ENCODE measurements at regions not wholly inside any gene's neighbourhood (a gene's known extent, or its start where the extent isn't known, plus 50 kb on each side); places are given as distances from the start of the nearest gene placed in this dataset.
A peak's percentile ranks its signal among the peaks of the same experiment; 100 is the strongest.

DNA sequence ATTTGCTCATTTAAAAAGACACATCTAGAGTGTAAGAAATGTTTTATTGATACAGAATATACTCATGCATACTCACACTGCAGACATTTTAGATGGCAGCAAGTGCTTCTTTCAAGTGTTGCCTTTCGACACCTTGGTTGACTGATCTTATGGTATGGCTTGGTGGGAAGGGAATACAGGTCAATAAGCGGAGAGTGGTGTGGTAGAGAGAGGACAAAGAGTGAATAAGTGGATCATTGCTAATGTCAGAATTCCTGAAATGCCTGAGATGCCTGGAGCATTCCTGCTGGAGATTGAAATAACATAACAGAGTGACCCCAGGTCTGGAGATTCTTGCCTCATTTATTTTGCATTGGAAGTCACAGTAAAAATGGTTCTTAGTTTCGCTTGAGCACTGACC, 76.7 kb downstream of the RND3 start:
- no peak for DNase-seq
- peak; percentile 10; the same call in 1 of the 2 replicates for TF ChIP-seq TCF12 (IDR thresholded peaks at IDR 0.05)
- TF ChIP-seq TEAD4 (IDR thresholded peaks at IDR 0.05; ENCODE audit: borderline replicate concordance, insufficient read depth) = peak; percentile 82
- TF ChIP-seq FOSL2 (IDR thresholded peaks at IDR 0.05; ENCODE audit: borderline replicate concordance, low read depth) = no peak
- H3K36me3 ChIP-seq (replicated peaks in 1 of 2; ENCODE audit: control insufficient read depth in 1 of 2, insufficient read depth in 2 of 2, low read length in 1 of 2) = no peaks in the 10 kb centered on the region
- H3K9me2 ChIP-seq = no peaks in the 10 kb centered on the region
- no peak overlapping the region for H2AFZ ChIP-seq (ENCODE audit: low read depth)
- H3K4me1 ChIP-seq (ENCODE audit: control insufficient read depth in 1 of 2, insufficient read depth in 2 of 2, low read depth in 1 of 2, low read length in 1 of 2) = no peaks in the 10 kb centered on the region
- H3K27ac ChIP-seq (ENCODE audit: low read depth in 2 of 2, low read length in 1 of 2) = no peak overlapping the region
- no peaks in the 10 kb centered on the region for H3K27me3 ChIP-seq (ENCODE audit: insufficient read depth)
- H3K9me3 ChIP-seq = no peaks in the 10 kb centered on the region
- CTCF ChIA-PET = no interaction called here
- no peak overlapping the region for H3K4me3 ChIP-seq (ENCODE audit: low read depth in 2 of 2, low read length in 1 of 2)
- H4K20me1 ChIP-seq (ENCODE audit: insufficient read depth) = no peaks in the 10 kb centered on the region
- no peaks in the 10 kb centered on the region for H3K79me2 ChIP-seq (ENCODE audit: insufficient read depth)
- no peak overlapping the region for H3K4me2 ChIP-seq
- no peaks in the 10 kb centered on the region for H3F3A ChIP-seq (replicated peaks; ENCODE audit: insufficient read depth)
- POLR2A ChIA-PET = no interaction called here
- 89% methylated on average over 3 of the region's 3 CpGs for WGBS (ENCODE audit: low lambda C conversion rate)
- H3K9ac ChIP-seq = no peak overlapping the region

- H3F3A ChIP-seq (replicated peaks; ENCODE audit: insufficient read depth) = no peaks in the 10 kb centered on the region
These were observed 78.3 kb downstream of the RND3 start for GRCh38 chr2:150409196-150409595.

More at GRCh38 chr2:150409196-150409595, 78.3 kb downstream of the RND3 start:
- WGBS (ENCODE audit: low lambda C conversion rate) = 81% methylated on average over 2 of the region's 2 CpGs
- Histone ChIP-seq H3K9me3 (no peaks in the 10 kb centered on the region), H3K79me2 (ENCODE audit: insufficient read depth) (no peaks in the 10 kb centered on the region), H3K9me2 (no peaks in the 10 kb centered on the region), H3K27ac (ENCODE audit: low read depth in 2 of 2, low read length in 1 of 2) (no peak overlapping the region), H3K27me3 (ENCODE audit: insufficient read depth) (no peaks in the 10 kb centered on the region), H3K9ac (no peak overlapping the region), H3K4me3 (ENCODE audit: low read depth in 2 of 2, low read length in 1 of 2) (no peak overlapping the region), H3K36me3 (replicated peaks in 1 of 2; ENCODE audit: control insufficient read depth in 1 of 2, insufficient read depth in 2 of 2, low read length in 1 of 2) (no peaks in the 10 kb centered on the region), H3K4me1 (ENCODE audit: control insufficient read depth in 1 of 2, insufficient read depth in 2 of 2, low read depth in 1 of 2, low read length in 1 of 2) (no peaks in the 10 kb centered on the region), H2AFZ (ENCODE audit: low read depth) (no peak overlapping the region), H4K20me1 (ENCODE audit: insufficient read depth) (no peaks in the 10 kb centered on the region), H3K4me2 (no peak overlapping the region)
- ChIA-PET POLR2A (no interaction called here), CTCF (no interaction called here)
- TF ChIP-seq, protein P1, sequence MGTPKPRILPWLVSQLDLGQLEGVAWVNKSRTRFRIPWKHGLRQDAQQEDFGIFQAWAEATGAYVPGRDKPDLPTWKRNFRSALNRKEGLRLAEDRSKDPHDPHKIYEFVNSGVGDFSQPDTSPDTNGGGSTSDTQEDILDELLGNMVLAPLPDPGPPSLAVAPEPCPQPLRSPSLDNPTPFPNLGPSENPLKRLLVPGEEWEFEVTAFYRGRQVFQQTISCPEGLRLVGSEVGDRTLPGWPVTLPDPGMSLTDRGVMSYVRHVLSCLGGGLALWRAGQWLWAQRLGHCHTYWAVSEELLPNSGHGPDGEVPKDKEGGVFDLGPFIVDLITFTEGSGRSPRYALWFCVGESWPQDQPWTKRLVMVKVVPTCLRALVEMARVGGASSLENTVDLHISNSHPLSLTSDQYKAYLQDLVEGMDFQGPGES (IDR thresholded peaks at IDR 0.05; ENCODE audit: low read depth, low read length) = no peak
- TF ChIP-seq FOXJ3 (CRISPR knock-in tag; IDR thresholded peaks at IDR 0.05) = no peak
- no peak for TF ChIP-seq MAX (IDR thresholded peaks at IDR 0.05; ENCODE audit: low read depth)
- TF ChIP-seq MXI1 (IDR thresholded peaks at IDR 0.05; ENCODE audit: low read depth, low read length) = no peak
- TF ChIP-seq YY1 (IDR thresholded peaks at IDR 0.05; ENCODE audit: low read depth) = no peak
- TF ChIP-seq GABPA (IDR thresholded peaks at IDR 0.05; ENCODE audit: low read depth) = no peak
- TF ChIP-seq RFX5 (IDR thresholded peaks at IDR 0.05; ENCODE audit: low read length) = no peak
- no peak for TF ChIP-seq GATA2 (CRISPR knock-in tag; IDR thresholded peaks at IDR 0.05)
- TF ChIP-seq EZH2phosphoT487 (IDR thresholded peaks at IDR 0.05; ENCODE audit: borderline replicate concordance, low read depth) = no peak
- no peak for TF ChIP-seq TEAD4 (IDR thresholded peaks at IDR 0.05; ENCODE audit: borderline replicate concordance, insufficient read depth)
- no peak for TF ChIP-seq TAF1 (IDR thresholded peaks at IDR 0.05; ENCODE audit: borderline replicate concordance, low read depth, low read length)
- TF ChIP-seq, protein P2, sequence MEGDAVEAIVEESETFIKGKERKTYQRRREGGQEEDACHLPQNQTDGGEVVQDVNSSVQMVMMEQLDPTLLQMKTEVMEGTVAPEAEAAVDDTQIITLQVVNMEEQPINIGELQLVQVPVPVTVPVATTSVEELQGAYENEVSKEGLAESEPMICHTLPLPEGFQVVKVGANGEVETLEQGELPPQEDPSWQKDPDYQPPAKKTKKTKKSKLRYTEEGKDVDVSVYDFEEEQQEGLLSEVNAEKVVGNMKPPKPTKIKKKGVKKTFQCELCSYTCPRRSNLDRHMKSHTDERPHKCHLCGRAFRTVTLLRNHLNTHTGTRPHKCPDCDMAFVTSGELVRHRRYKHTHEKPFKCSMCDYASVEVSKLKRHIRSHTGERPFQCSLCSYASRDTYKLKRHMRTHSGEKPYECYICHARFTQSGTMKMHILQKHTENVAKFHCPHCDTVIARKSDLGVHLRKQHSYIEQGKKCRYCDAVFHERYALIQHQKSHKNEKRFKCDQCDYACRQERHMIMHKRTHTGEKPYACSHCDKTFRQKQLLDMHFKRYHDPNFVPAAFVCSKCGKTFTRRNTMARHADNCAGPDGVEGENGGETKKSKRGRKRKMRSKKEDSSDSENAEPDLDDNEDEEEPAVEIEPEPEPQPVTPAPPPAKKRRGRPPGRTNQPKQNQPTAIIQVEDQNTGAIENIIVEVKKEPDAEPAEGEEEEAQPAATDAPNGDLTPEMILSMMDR (IDR thresholded peaks at IDR 0.05) = no peak
- TF ChIP-seq, protein P3, sequence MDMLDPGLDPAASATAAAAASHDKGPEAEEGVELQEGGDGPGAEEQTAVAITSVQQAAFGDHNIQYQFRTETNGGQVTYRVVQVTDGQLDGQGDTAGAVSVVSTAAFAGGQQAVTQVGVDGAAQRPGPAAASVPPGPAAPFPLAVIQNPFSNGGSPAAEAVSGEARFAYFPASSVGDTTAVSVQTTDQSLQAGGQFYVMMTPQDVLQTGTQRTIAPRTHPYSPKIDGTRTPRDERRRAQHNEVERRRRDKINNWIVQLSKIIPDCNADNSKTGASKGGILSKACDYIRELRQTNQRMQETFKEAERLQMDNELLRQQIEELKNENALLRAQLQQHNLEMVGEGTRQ (IDR thresholded peaks at IDR 0.05; ENCODE audit: borderline replicate concordance, low read depth, low read length) = no peak
- TF ChIP-seq FOXM1 (IDR thresholded peaks at IDR 0.05; ENCODE audit: low read depth) = no peak
- no peak for TF ChIP-seq FOSL2 (IDR thresholded peaks at IDR 0.05; ENCODE audit: borderline replicate concordance, low read depth)
- TF ChIP-seq POLR2AphosphoS5 (IDR thresholded peaks at IDR 0.05; ENCODE audit: low read depth, low read length) = no peak
- DNase-seq = no peak
